ENCODE measurements at regions not wholly inside any gene's neighbourhood (a gene's known extent, or its start where the extent isn't known, plus 50 kb on each side); places are given as distances from the start of the nearest gene placed in this dataset.
A peak's percentile ranks its signal among the peaks of the same experiment; 100 is the strongest.

DNA sequence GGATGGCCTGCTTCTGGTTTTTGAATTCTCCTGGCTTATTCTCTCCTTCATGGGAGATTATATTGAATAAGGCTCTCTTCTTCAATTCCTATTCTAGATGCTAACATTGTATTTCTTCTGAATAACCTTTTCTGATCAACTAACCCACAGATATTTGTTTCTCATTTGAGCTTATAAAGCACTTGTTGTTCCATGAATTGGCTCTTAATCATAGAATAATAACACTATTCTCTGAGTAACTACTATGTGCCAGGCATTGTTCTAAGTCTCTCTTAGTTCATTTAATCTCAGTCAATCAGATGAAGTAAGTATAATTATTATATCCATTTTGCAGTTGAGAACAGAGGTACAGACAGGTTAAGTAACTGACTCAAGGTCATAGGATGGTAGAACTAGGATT lies 136.3 kb upstream of the MLIP start:
- DNase-seq: no peak
- intact Hi-C loops (cut with DNase I): no loop called here
- H3K27ac ChIP-seq: no peak overlapping the region
- no peaks in the 10 kb centered on the region for H3K4me1 ChIP-seq (replicated peaks in 1 of 2)
- TF ChIP-seq, protein P1, sequence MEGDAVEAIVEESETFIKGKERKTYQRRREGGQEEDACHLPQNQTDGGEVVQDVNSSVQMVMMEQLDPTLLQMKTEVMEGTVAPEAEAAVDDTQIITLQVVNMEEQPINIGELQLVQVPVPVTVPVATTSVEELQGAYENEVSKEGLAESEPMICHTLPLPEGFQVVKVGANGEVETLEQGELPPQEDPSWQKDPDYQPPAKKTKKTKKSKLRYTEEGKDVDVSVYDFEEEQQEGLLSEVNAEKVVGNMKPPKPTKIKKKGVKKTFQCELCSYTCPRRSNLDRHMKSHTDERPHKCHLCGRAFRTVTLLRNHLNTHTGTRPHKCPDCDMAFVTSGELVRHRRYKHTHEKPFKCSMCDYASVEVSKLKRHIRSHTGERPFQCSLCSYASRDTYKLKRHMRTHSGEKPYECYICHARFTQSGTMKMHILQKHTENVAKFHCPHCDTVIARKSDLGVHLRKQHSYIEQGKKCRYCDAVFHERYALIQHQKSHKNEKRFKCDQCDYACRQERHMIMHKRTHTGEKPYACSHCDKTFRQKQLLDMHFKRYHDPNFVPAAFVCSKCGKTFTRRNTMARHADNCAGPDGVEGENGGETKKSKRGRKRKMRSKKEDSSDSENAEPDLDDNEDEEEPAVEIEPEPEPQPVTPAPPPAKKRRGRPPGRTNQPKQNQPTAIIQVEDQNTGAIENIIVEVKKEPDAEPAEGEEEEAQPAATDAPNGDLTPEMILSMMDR (IDR thresholded peaks at IDR 0.05): no peak
- no peak for TF ChIP-seq POLR2A (IDR thresholded peaks at IDR 0.05)
- H3K9me3 ChIP-seq (replicated peaks in 1 of 3): no peaks in the 10 kb centered on the region
- H3K4me3 ChIP-seq: no peak overlapping the region
- H3K27me3 ChIP-seq: no peaks in the 10 kb centered on the region
- H3K36me3 ChIP-seq (replicated peaks in 1 of 2): no peaks in the 10 kb centered on the region

DNA sequence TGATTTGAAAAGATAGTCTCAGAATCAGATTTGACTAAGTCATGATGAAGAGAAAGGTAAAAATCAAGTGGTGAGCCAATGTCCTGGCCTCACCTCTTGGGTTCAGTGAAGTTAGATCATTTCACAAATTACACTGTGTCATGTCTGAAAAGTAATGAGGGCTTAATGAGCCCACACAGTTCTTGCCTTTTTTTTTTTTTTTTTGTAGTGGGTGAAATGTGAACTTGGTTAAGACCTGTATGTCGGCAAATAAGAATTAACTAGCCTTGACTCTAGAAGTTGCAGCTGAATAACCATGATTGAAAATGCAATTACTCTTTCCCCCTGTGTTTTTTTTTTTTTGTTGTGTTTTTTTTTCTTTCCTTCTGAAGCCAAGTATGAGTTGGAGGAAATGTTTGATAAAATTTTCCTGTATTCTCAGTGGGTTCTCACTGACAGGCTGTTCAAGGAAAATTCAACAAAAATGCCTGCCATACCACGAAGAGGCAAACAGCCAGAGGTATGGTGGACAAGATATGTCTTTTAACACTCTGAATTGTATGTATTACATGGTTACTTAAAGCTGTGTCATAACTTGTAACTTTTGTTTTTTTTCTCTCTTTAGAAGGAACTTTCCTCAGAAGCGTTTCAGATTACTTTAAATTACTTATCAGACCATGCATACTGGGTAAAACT lies 135.2 kb upstream of the MLIP start:
- no peaks in the 10 kb centered on the region for H3K27me3 ChIP-seq
- H3K4me1 ChIP-seq (replicated peaks in 1 of 2): no peaks in the 10 kb centered on the region
- no peaks in the 10 kb centered on the region for H3K36me3 ChIP-seq (replicated peaks in 1 of 2)
- no peak overlapping the region for H3K4me3 ChIP-seq
- H3K27ac ChIP-seq: no peak overlapping the region
- no peaks in the 10 kb centered on the region for H3K9me3 ChIP-seq (replicated peaks in 1 of 3)
- intact Hi-C loops (cut with DNase I): no loop called here
- TF ChIP-seq, protein P1 (IDR thresholded peaks at IDR 0.05): no peak
- no peak for TF ChIP-seq POLR2A (IDR thresholded peaks at IDR 0.05)
- 73 to 92% (median 80%) methylated on average over 3 of the region's 3 CpGs for WGBS, 4 donors
- DNase-seq: no peak

DNA sequence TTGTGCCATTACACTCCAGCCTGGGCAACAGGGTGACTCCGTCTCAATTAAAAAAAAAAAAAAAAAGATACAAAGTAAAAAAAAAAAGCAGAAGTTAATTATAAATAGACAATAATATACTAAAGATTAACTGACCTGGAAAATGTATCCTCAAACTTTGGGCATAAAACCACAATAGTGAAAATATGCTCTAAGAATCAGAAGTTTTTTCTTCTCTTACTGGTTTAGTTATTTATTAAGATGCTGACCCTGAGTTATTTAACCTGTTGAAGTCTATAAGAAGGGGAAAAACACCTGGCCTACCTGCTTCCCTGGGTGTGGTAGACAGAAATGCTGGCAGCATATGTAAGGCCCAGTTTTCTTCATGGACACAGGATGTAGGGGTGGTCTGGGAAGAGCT lies 133.7 kb upstream of the MLIP start:
- H3K4me1 ChIP-seq (replicated peaks in 1 of 2): no peaks in the 10 kb centered on the region
- no peaks in the 10 kb centered on the region for H3K36me3 ChIP-seq (replicated peaks in 1 of 2)
- 74 to 100% (median 78%) methylated on average over 1 of the region's 1 CpG for WGBS, 4 donors
- DNase-seq: no peak
- no peak overlapping the region for H3K4me3 ChIP-seq
- TF ChIP-seq POLR2A (IDR thresholded peaks at IDR 0.05): no peak
- TF ChIP-seq, protein P1 (IDR thresholded peaks at IDR 0.05): no peak
- H3K27ac ChIP-seq: no peak overlapping the region
- intact Hi-C loops (cut with DNase I): no loop called here
- no peaks in the 10 kb centered on the region for H3K9me3 ChIP-seq (replicated peaks in 1 of 3)
- H3K27me3 ChIP-seq: no peaks in the 10 kb centered on the region

DNA sequence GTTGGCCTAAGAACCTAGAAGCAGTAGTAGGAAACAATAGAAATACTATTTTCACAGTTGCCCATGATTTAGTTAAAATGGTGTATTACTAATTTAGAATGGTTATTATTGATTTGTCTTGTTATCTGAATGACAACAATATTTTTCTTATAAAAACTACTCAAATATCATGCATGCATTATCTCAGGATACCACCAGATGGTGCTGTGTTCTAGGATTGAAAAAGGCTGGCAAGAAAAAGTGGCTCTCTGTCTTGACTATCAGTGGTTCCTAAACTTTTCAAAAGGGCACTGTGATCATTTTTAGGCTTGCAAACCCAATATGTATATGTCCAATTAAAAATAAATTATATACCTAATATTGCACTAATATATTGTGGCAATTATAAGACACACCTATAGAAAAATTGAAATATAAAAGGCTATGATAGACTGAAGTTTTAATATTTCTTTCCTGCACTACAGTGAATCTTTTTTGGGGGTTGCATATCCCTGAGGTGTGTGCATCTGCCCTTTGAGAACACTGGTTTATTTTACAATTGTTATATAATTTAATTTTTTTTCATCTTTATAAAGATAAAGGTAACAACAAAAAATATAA lies 131.7 kb upstream of the MLIP start:
- H3K4me3 ChIP-seq: no peak overlapping the region
- TF ChIP-seq, protein P1 (IDR thresholded peaks at IDR 0.05): peak; percentile 67 to 91 (median 76)
- no peak for TF ChIP-seq POLR2A (IDR thresholded peaks at IDR 0.05)
- intact Hi-C loops (cut with DNase I): loop anchor here in 1 of 2 donors (10.0 kb wide), 2 partner anchors 285 to 1085 kb away; no protein-coding TSS in a partner anchor
- no peak overlapping the region for H3K27ac ChIP-seq
- H3K27me3 ChIP-seq: no peaks in the 10 kb centered on the region
- H3K36me3 ChIP-seq (replicated peaks in 1 of 2): no peaks in the 10 kb centered on the region
- no peaks in the 10 kb centered on the region for H3K9me3 ChIP-seq (replicated peaks in 1 of 3)
- DNase-seq: peak in 3 of 7 donors; percentile 14 to 44 (median 36)
- no peaks in the 10 kb centered on the region for H3K4me1 ChIP-seq (replicated peaks in 1 of 2)
